ENCODE measurements at regions not wholly inside any gene's neighbourhood (a gene's known extent, or its start where the extent isn't known, plus 50 kb on each side); places are given as distances from the start of the nearest gene placed in this dataset.

DNA sequence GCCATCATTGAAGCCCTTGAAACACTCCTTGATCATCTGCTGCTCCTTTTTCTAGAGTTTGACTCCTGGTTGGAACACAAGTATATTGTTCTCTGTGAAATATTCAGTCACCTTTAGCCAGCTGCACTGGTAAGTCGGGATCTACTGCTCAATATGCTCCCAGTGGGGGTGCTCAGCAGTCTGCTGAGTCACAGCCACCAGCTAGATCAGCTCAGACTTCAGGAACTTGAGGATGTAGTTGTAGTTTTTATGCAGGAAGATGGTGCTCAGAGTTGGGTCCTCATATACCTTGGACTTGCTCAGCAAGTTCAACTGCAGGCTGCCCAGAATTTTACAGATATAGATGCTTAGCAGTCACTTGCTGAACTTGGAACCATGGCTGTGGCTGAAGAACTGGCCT lies 202.5 kb upstream of the RPL34 start:
- no TSS peak for BruUV-seq (replicated peaks)
- dilution Hi-C loops (cut with MboI; ENCODE audit: extremely low pct_ligation_motif_present, low sequenced_read_pairs) = no loop called here
- no peaks in the 10 kb centered on the region for H3K4me1 ChIP-seq (ENCODE audit: control insufficient read depth, extremely low read depth, insufficient read depth, low read length)
- H3K4me2 ChIP-seq (ENCODE audit: insufficient read depth, low read length) = no peak overlapping the region
- no peak overlapping the region for H2AFZ ChIP-seq (ENCODE audit: low read depth, low read length)
- ChIA-PET POLR2A (no interaction called here), CTCF (no interaction called here)
- no peak overlapping the region for H3K27ac ChIP-seq (ENCODE audit: insufficient read depth, low read depth, low read length)
- no peaks in the 10 kb centered on the region for H3K79me2 ChIP-seq (ENCODE audit: control insufficient read depth, insufficient read depth, low read length)
- DNase-seq (ENCODE audit: low read depth, low spot score) = no peak
- intact Hi-C loops (cut with micrococcal nuclease) = no loop called here
- no peaks in the 10 kb centered on the region for H3K9me1 ChIP-seq (replicated peaks; ENCODE audit: control insufficient read depth, extremely low read depth, insufficient read depth, low read length)
- no peak for TF ChIP-seq EZH2 (IDR thresholded peaks at IDR 0.05; ENCODE audit: borderline replicate concordance, low read depth, low read length, severe bottlenecking)
- no peak for TF ChIP-seq FOS (IDR thresholded peaks at IDR 0.05; ENCODE audit: borderline replicate concordance, insufficient read depth, low read length)
- no peak for TF ChIP-seq MYC (IDR thresholded peaks at IDR 0.05; ENCODE audit: low read depth, low read length)
- no peak for TF ChIP-seq GATA2 (IDR thresholded peaks at IDR 0.05; ENCODE audit: insufficient read depth, insufficient read length, low read depth, low read length)
- TF ChIP-seq JUN (IDR thresholded peaks at IDR 0.05; ENCODE audit: borderline replicate concordance, insufficient read depth, insufficient read length, low read depth) = no peak
- TF ChIP-seq, protein P1, sequence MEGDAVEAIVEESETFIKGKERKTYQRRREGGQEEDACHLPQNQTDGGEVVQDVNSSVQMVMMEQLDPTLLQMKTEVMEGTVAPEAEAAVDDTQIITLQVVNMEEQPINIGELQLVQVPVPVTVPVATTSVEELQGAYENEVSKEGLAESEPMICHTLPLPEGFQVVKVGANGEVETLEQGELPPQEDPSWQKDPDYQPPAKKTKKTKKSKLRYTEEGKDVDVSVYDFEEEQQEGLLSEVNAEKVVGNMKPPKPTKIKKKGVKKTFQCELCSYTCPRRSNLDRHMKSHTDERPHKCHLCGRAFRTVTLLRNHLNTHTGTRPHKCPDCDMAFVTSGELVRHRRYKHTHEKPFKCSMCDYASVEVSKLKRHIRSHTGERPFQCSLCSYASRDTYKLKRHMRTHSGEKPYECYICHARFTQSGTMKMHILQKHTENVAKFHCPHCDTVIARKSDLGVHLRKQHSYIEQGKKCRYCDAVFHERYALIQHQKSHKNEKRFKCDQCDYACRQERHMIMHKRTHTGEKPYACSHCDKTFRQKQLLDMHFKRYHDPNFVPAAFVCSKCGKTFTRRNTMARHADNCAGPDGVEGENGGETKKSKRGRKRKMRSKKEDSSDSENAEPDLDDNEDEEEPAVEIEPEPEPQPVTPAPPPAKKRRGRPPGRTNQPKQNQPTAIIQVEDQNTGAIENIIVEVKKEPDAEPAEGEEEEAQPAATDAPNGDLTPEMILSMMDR (IDR thresholded peaks at IDR 0.05; ENCODE audit: extremely low read depth in 1 of 2, insufficient read depth in 1 of 2, low read depth in 1 of 2, low read length in 2 of 2) = no peak
- TF ChIP-seq POLR2AphosphoS5 (IDR thresholded peaks at IDR 0.05; ENCODE audit: insufficient read depth, low read depth, low read length) = no peak
- TF ChIP-seq, protein P2, sequence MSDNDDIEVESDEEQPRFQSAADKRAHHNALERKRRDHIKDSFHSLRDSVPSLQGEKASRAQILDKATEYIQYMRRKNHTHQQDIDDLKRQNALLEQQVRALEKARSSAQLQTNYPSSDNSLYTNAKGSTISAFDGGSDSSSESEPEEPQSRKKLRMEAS (IDR thresholded peaks at IDR 0.05; ENCODE audit: insufficient read depth, insufficient read length) = no peak
- no peak for TF ChIP-seq POLR2A (IDR thresholded peaks at IDR 0.05; ENCODE audit: low read depth, low read length)
- H3K4me3 ChIP-seq (replicated peaks in 1 of 3; ENCODE audit: insufficient read depth in 1 of 3, low read depth in 1 of 3, low read length in 3 of 3) = no peak overlapping the region
- H4K20me1 ChIP-seq (replicated peaks; ENCODE audit: control insufficient read depth, extremely low read depth, insufficient read depth, low read length) = no peaks in the 10 kb centered on the region
- H3K27me3 ChIP-seq (ENCODE audit: control insufficient read depth in 2 of 2, insufficient read depth in 2 of 2, low read length in 2 of 2) = no peaks in the 10 kb centered on the region
- no peaks in the 10 kb centered on the region for H3K9me3 ChIP-seq (replicated peaks; ENCODE audit: control insufficient read depth, insufficient read depth, low read length)
- no peaks in the 10 kb centered on the region for H3K36me3 ChIP-seq (ENCODE audit: control insufficient read depth in 2 of 2, extremely low read depth in 1 of 2, insufficient read depth in 2 of 2, low read length in 2 of 2)
- H3K9ac ChIP-seq (replicated peaks; ENCODE audit: extremely low read depth, insufficient read depth, low read length) = no peak overlapping the region
- FAIRE-seq = no peak

All from endothelial cell of umbilical vein (primary cell).